ENCODE measurements at regions not wholly inside any gene's neighbourhood (a gene's known extent, or its start where the extent isn't known, plus 50 kb on each side); places are given as distances from the start of the nearest gene placed in this dataset.
"Not testable (repeated sequence)": the region's sequence is repeated elsewhere in the genome, so short reads cannot be mapped to it uniquely, and the experiment has no call there.

- WGBS (ENCODE audit: low lambda C conversion rate), result 38% methylated on average over 6 of the region's 6 CpGs
- Histone ChIP-seq H3F3A (replicated peaks; ENCODE audit: insufficient read depth) (no peaks in the 10 kb centered on the region), H3K4me1 (ENCODE audit: control insufficient read depth in 1 of 2, insufficient read depth in 2 of 2, low read depth in 1 of 2, low read length in 1 of 2) (no peaks in the 10 kb centered on the region), H4K20me1 (ENCODE audit: insufficient read depth) (no peaks in the 10 kb centered on the region), H3K79me2 (ENCODE audit: insufficient read depth) (no peaks in the 10 kb centered on the region), H3K36me3 (replicated peaks in 1 of 2; ENCODE audit: control insufficient read depth in 1 of 2, insufficient read depth in 2 of 2, low read length in 1 of 2) (no peaks in the 10 kb centered on the region), H3K9me2 (no peaks in the 10 kb centered on the region), H3K9me3 (no peaks in the 10 kb centered on the region), H3K4me3 (ENCODE audit: low read depth in 2 of 2, low read length in 1 of 2) (no peak overlapping the region), H2AFZ (ENCODE audit: low read depth) (no peak overlapping the region), H3K4me2 (no peak overlapping the region), H3K9ac (no peak overlapping the region), H3K27me3 (ENCODE audit: insufficient read depth) (no peaks in the 10 kb centered on the region), H3K27ac (ENCODE audit: low read depth in 2 of 2, low read length in 1 of 2) (no peak overlapping the region)
- DNase-seq, result no peak
- ChIA-PET POLR2A (no interaction called here), CTCF (interaction anchor here (0.7 to 1.2 kb wide), 3 partner anchors 35 to 191 kb away, joined by 3 read pairs; no protein-coding TSS in a partner anchor)
- TF ChIP-seq ELF1 (IDR thresholded peaks at IDR 0.05) (no peak), TEAD4 (IDR thresholded peaks at IDR 0.05; ENCODE audit: borderline replicate concordance, insufficient read depth) (no peak), REST (IDR thresholded peaks at IDR 0.05; ENCODE audit: low read depth, low read length) (no peak), ZBTB33 (IDR thresholded peaks at IDR 0.05; ENCODE audit: borderline replicate concordance, low read depth) (no peak), TAF1 (IDR thresholded peaks at IDR 0.05; ENCODE audit: borderline replicate concordance, low read depth, low read length) (no peak), TCF12 (IDR thresholded peaks at IDR 0.05) (no peak), SIN3A (IDR thresholded peaks at IDR 0.05; ENCODE audit: borderline replicate concordance, low read depth, low read length) (no peak), JUND (IDR thresholded peaks at IDR 0.05) (no peak), RFX5 (IDR thresholded peaks at IDR 0.05; ENCODE audit: low read length) (no peak), USF1 (IDR thresholded peaks at IDR 0.05; ENCODE audit: borderline replicate concordance, low read depth) (no peak), MEF2A (IDR thresholded peaks at IDR 0.05; ENCODE audit: borderline replicate concordance, low read depth) (no peak), GABPA (IDR thresholded peaks at IDR 0.05; ENCODE audit: low read depth) (no peak)
These were observed 140.7 kb downstream of the MINAR1 start for GRCh38 chr15:79572691-79573404.

GRCh38 chr15:79574431-79575273 lies 142.5 kb downstream of the MINAR1 start:
- WGBS (ENCODE audit: low lambda C conversion rate), result 18% methylated on average over 2 of the region's 2 CpGs
- POLR2A ChIA-PET; H3K9me2 ChIP-seq; H3K27me3 ChIP-seq (ENCODE audit: insufficient read depth); H3K4me3 ChIP-seq (ENCODE audit: low read depth in 2 of 2, low read length in 1 of 2); H2AFZ ChIP-seq (ENCODE audit: low read depth); H3K4me2 ChIP-seq; H3K36me3 ChIP-seq (replicated peaks in 1 of 2; ENCODE audit: control insufficient read depth in 1 of 2, insufficient read depth in 2 of 2, low read length in 1 of 2); H4K20me1 ChIP-seq (ENCODE audit: insufficient read depth); H3K9me3 ChIP-seq; DNase-seq; H3K9ac ChIP-seq; H3K79me2 ChIP-seq (ENCODE audit: insufficient read depth); H3K27ac ChIP-seq (ENCODE audit: low read depth in 2 of 2, low read length in 1 of 2); H3K4me1 ChIP-seq (ENCODE audit: control insufficient read depth in 1 of 2, insufficient read depth in 2 of 2, low read depth in 1 of 2, low read length in 1 of 2); H3F3A ChIP-seq (replicated peaks; ENCODE audit: insufficient read depth): not testable (repeated sequence)
- CTCF ChIA-PET, result interaction anchor here (1.0 to 1.4 kb wide), 2 partner anchors 11 to 21 kb away, joined by 3 read pairs; no protein-coding TSS in a partner anchor
